ENCODE measurements at regions not wholly inside any gene's neighbourhood (a gene's known extent, or its start where the extent isn't known, plus 50 kb on each side); places are given as distances from the start of the nearest gene placed in this dataset.

GRCh38 chr13:64782466-64782865 lies 2447.7 kb downstream of the PCDH9 start:
- H3K27me3 ChIP-seq: no peaks in the 10 kb centered on the region

GRCh38 chr13:64778002-64778401 lies 2452.1 kb downstream of the PCDH9 start:
- Histone ChIP-seq H3K4me1 (ENCODE audit: insufficient read depth) (no peaks in the 10 kb centered on the region), H3K27me3 (no peaks in the 10 kb centered on the region), H3K4me2 (no peak overlapping the region), H3K79me2 (no peaks in the 10 kb centered on the region), H2AFZ (no peak overlapping the region), H3K27ac (no peak overlapping the region), H3K36me3 (replicated peaks; ENCODE audit: insufficient read depth, low read depth) (no peaks in the 10 kb centered on the region), H3K9me2 (replicated peaks; ENCODE audit: insufficient read depth) (no peaks in the 10 kb centered on the region), H4K20me1 (ENCODE audit: insufficient read depth, poor library complexity, severe bottlenecking) (no peaks in the 10 kb centered on the region), H3K9me3 (ENCODE audit: low read depth) (no peaks in the 10 kb centered on the region), H3K4me3 (no peak overlapping the region)
- 71% methylated on average over 1 of the region's 1 CpG for WGBS (ENCODE audit: low lambda C conversion rate, missing lambda C conversion rate)
- TF ChIP-seq EZH2 (IDR thresholded peaks at IDR 0.05; ENCODE audit: borderline replicate concordance): no peak
- TF ChIP-seq CTCF (IDR thresholded peaks at IDR 0.05; ENCODE audit: poor library complexity): no peak
- TF ChIP-seq EZH2phosphoT487 (IDR thresholded peaks at IDR 0.05; ENCODE audit: low read depth, severe bottlenecking, unreplicated experiment): no peak
- no peak for DNase-seq (ENCODE audit: low spot score)

More at GRCh38 chr13:64782466-64782865, 2447.7 kb downstream of the PCDH9 start:
- Histone ChIP-seq H3K27ac (no peak overlapping the region), H2AFZ (no peak overlapping the region), H4K20me1 (ENCODE audit: insufficient read depth, poor library complexity, severe bottlenecking) (no peaks in the 10 kb centered on the region), H3K4me2 (no peak overlapping the region), H3K79me2 (no peaks in the 10 kb centered on the region), H3K4me1 (ENCODE audit: insufficient read depth) (no peaks in the 10 kb centered on the region), H3K9me2 (replicated peaks; ENCODE audit: insufficient read depth) (no peaks in the 10 kb centered on the region), H3K36me3 (replicated peaks; ENCODE audit: insufficient read depth, low read depth) (no peaks in the 10 kb centered on the region), H3K4me3 (no peak overlapping the region), H3K9me3 (ENCODE audit: low read depth) (no peaks in the 10 kb centered on the region)
- WGBS (ENCODE audit: low lambda C conversion rate, missing lambda C conversion rate): 75% methylated on average over 4 of the region's 4 CpGs
- DNase-seq (ENCODE audit: low spot score): no peak
- TF ChIP-seq EZH2phosphoT487 (IDR thresholded peaks at IDR 0.05; ENCODE audit: low read depth, severe bottlenecking, unreplicated experiment) (no peak), CTCF (IDR thresholded peaks at IDR 0.05; ENCODE audit: poor library complexity) (no peak), EZH2 (IDR thresholded peaks at IDR 0.05; ENCODE audit: borderline replicate concordance) (no peak)

GRCh38 chr13:64774915-64775314 lies 2455.2 kb downstream of the PCDH9 start:
- WGBS (ENCODE audit: low lambda C conversion rate, missing lambda C conversion rate): 92% methylated on average over 1 of the region's 1 CpG
- Histone ChIP-seq H2AFZ (no peak overlapping the region), H3K9me2 (replicated peaks; ENCODE audit: insufficient read depth) (no peaks in the 10 kb centered on the region), H3K4me3 (no peak overlapping the region), H4K20me1 (ENCODE audit: insufficient read depth, poor library complexity, severe bottlenecking) (no peaks in the 10 kb centered on the region), H3K36me3 (replicated peaks; ENCODE audit: insufficient read depth, low read depth) (no peaks in the 10 kb centered on the region), H3K27me3 (no peaks in the 10 kb centered on the region), H3K27ac (no peak overlapping the region), H3K79me2 (no peaks in the 10 kb centered on the region), H3K4me2 (no peak overlapping the region), H3K9me3 (ENCODE audit: low read depth) (no peaks in the 10 kb centered on the region), H3K4me1 (ENCODE audit: insufficient read depth) (no peaks in the 10 kb centered on the region)
- TF ChIP-seq EZH2phosphoT487 (IDR thresholded peaks at IDR 0.05; ENCODE audit: low read depth, severe bottlenecking, unreplicated experiment): no peak
- TF ChIP-seq CTCF (IDR thresholded peaks at IDR 0.05; ENCODE audit: poor library complexity): no peak
- no peak for TF ChIP-seq EZH2 (IDR thresholded peaks at IDR 0.05; ENCODE audit: borderline replicate concordance)
- DNase-seq (ENCODE audit: low spot score): no peak

GRCh38 chr13:64770743-64771142 lies 2459.4 kb downstream of the PCDH9 start:
- no peak overlapping the region for H3K27ac ChIP-seq
- H3K4me3 ChIP-seq: no peak overlapping the region
- no peak for DNase-seq (ENCODE audit: low spot score)
- no peaks in the 10 kb centered on the region for H3K9me3 ChIP-seq (ENCODE audit: low read depth)
- no peak overlapping the region for H3K4me2 ChIP-seq
- H3K27me3 ChIP-seq: no peaks in the 10 kb centered on the region
- no peaks in the 10 kb centered on the region for H4K20me1 ChIP-seq (ENCODE audit: insufficient read depth, poor library complexity, severe bottlenecking)
- no peak for TF ChIP-seq EZH2phosphoT487 (IDR thresholded peaks at IDR 0.05; ENCODE audit: low read depth, severe bottlenecking, unreplicated experiment)
- TF ChIP-seq EZH2 (IDR thresholded peaks at IDR 0.05; ENCODE audit: borderline replicate concordance): no peak
- no peak for TF ChIP-seq CTCF (IDR thresholded peaks at IDR 0.05; ENCODE audit: poor library complexity)
- no peak overlapping the region for H2AFZ ChIP-seq
- no peaks in the 10 kb centered on the region for H3K36me3 ChIP-seq (replicated peaks; ENCODE audit: insufficient read depth, low read depth)
- H3K4me1 ChIP-seq (ENCODE audit: insufficient read depth): no peaks in the 10 kb centered on the region
- no peaks in the 10 kb centered on the region for H3K9me2 ChIP-seq (replicated peaks; ENCODE audit: insufficient read depth)
- no peaks in the 10 kb centered on the region for H3K79me2 ChIP-seq
- whole genome bisulfite sequencing (ENCODE audit: low lambda C conversion rate, missing lambda C conversion rate): 85% methylated on average over 4 of the region's 4 CpGs

Data from hepatocyte (in vitro differentiated cells).